22Rv1 (cell line): ENCODE measurements at regions not wholly inside any gene's neighbourhood (a gene's known extent, or its start where the extent isn't known, plus 50 kb on each side); places are given as distances from the start of the nearest gene placed in this dataset.

Experiments
- H3K27ac ChIP-seq: fragments of 450-650 bp; 2 replicates; pipeline ENCODE4 v1.5.1; 2017
- ZFX ChIP-seq: fragments of 450-650 bp; IDR thresholded peaks from 2 replicates; pipeline ENCODE4 v1.6.1; 2017; ENCODE audit warnings: antibody characterized with exemption, borderline replicate concordance
- TF ChIP-seq, protein P1 (sequence below): fragments of 450-650 bp; IDR thresholded peaks from 2 replicates; pipeline ENCODE4 v1.5.1; 2017; ENCODE audit warnings: mild to moderate bottlenecking

DNA sequence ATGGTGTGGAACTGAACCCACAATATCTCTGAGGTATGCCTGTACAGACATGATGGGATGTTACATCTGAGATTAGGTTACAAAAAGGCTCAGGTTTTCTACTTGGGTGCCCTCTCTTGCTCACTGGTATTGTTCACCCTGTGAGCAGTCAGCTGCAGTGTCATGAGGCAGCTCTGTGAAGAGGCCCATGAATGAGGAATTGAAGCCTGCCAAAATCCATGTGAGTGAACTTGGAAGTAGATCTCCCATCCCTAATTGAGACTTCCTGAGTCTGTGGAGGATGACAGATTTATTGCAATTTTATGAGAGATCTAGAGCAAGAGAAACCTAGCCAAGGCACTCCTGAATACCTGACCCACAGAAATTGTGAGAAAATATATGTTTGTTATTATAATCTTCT, 404.9 kb upstream of the ZEB2 start:
- no peak overlapping the region for H3K27ac ChIP-seq
- TF ChIP-seq ZFX = no peak
- TF ChIP-seq, protein P1, sequence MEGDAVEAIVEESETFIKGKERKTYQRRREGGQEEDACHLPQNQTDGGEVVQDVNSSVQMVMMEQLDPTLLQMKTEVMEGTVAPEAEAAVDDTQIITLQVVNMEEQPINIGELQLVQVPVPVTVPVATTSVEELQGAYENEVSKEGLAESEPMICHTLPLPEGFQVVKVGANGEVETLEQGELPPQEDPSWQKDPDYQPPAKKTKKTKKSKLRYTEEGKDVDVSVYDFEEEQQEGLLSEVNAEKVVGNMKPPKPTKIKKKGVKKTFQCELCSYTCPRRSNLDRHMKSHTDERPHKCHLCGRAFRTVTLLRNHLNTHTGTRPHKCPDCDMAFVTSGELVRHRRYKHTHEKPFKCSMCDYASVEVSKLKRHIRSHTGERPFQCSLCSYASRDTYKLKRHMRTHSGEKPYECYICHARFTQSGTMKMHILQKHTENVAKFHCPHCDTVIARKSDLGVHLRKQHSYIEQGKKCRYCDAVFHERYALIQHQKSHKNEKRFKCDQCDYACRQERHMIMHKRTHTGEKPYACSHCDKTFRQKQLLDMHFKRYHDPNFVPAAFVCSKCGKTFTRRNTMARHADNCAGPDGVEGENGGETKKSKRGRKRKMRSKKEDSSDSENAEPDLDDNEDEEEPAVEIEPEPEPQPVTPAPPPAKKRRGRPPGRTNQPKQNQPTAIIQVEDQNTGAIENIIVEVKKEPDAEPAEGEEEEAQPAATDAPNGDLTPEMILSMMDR = no peak

DNA sequence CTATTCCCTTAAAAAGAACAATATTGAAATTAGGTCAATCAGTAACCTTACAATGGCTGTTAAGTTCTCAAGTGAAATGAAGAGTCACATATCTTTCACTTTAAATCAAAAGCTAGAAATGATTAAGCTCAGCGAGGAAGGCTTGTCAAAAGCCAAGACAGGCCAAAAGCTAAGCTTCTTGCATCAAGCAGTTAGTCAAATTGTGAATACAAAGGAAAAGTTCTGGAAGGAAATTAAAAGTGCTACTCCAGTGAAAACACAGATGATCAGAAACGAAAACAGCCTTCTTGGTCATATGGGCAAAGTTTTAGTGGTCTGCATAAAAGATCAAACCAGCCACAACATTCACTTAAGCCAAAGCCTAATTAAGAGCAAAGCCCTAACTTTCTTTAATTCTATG, 402.6 kb upstream of the ZEB2 start:
- no peak for TF ChIP-seq ZFX
- TF ChIP-seq, protein P1 = no peak

DNA sequence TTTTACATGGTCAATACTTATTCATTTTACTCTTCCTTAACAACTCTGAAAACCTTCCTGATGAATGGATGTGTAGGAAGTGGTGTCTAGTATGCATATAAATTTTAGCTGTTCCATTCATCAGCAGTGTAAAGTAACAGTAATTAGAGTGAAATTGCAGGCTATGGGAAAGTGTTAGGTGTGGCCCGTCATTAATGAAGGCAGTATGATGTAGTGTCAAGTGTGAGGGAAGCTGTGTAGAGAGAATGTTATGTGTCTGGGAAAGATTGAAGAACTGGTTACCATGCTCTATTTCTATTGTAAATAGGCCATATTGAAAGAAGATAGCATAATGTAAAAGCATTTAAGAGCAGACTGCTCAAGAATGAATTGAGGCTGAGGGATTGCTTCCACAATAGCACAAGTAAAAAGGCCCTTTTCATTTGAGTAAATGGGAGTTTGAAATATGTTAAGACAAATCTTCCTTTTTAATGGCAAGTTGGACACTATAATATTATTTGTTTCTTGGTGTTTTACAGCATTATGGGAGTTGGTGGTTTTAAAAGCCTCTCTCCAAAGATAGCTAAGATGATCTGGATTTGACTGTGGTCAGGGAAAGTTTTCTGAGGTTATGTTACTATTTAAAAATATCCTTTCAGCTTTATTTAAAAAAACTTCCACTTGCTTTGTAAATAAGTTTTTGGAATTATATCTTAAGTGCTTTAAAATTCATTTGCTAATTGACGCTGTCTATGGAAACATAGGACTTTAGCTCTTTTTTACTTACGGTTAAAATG, 401.0 kb upstream of the ZEB2 start:
- H3K27ac ChIP-seq = no peak overlapping the region
- no peak for TF ChIP-seq ZFX
- TF ChIP-seq, protein P1 = no peak

More for the DNA sequence above, 402.6 kb upstream of the ZEB2 start:
- no peak overlapping the region for H3K27ac ChIP-seq

DNA sequence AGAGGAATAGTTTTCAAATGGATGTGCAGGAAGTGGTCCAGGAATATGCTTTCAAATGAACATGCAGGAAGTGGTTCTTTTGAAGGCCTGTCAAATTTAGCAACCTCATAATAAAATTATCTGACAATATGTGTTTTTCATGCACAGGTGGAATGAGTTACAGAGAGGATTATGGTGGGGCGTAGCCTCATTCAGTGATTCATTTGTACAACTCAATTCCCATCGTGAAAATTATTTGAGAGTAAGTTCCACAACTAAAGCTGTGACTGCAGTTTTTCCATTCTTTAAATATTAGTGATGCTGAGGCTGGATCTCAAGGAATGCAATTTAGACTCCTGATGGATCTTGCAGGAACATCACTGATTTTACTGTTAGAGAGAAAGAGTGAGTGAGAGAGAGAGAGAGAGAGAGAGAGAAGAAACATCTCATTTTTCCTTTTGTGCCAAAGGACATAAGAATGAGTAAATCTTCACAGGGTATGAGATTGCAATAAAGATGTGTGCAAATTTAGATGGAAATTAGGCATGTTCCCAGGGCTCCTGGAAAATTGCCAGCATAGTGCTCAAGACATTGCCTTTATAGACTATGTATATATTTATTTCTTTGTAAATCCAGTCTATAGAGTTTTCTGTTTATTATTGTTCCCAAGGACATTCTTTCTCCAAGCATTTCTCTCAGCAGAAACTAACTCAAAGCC, 394.9 kb upstream of the ZEB2 start:
- no peak overlapping the region for H3K27ac ChIP-seq

DNA sequence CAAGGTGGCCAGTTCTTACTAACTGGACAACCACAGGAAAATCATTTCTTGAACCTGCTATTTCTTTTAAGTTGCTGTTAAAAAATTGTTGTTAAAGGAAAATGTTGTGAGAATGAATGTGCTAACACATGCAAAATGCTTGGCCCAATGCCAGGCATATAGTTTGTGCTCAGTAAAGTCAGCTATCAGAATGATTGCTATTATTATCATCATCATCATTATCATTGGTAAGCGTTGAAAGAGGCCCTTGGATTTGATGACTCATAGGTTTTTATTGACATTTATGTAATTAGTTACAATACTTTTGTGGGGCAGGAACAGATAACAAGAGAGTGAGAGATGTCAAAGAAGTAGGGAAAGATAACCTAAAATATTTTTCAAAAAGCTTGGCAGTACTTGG, 394.2 kb upstream of the ZEB2 start:
- TF ChIP-seq, protein P1 = no peak
- no peak for TF ChIP-seq ZFX
- H3K27ac ChIP-seq = no peak overlapping the region

More for the DNA sequence above, 394.9 kb upstream of the ZEB2 start:
- TF ChIP-seq, protein P1 = no peak
- TF ChIP-seq ZFX = no peak

DNA sequence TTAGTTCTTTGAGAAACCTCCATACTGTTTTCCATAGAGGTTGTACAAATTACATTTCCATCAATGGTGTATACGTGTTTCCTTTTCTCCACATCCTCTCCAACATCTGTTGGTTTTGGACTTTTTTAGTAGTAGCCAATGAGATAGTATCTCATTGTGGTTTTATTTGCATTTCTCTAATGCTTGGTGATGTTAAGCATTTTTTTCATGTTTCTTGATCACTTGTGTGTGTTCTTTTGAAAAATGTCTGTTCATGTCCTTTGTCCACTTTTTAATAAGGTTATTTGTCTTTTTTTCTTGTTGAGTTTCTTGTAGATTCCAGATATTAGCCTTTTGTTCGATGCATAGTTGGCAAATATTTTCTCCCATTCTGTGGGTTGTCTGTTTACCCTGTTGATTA, 392.3 kb upstream of the ZEB2 start:
- TF ChIP-seq, protein P1 = no peak
- no peak for TF ChIP-seq ZFX
- no peak overlapping the region for H3K27ac ChIP-seq

DNA sequence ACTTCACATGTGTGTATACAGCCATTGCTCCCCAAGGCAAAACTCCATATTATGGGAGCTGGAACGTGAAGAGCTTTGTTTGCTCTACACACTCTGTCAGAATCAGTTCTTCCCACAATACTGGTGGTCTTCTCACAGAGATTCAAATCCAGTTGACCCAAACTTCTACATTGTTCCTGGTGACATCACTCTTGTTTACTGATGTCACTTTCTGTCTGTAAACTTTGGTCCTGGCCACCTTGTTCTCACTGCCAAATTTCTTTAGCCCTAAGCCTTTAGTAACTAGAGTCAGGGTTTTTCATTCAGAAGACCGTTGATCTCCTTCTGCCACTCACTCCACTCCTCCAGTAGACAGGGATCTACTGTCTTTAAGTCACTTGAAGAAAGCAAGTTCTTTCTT, 386.0 kb upstream of the ZEB2 start:
- H3K27ac ChIP-seq = no peak overlapping the region
- no peak for TF ChIP-seq ZFX
- TF ChIP-seq, protein P1 = no peak
